HG03521 (cell line): ENCODE measurements at regions not wholly inside any gene's neighbourhood (a gene's known extent, or its start where the extent isn't known, plus 50 kb on each side); places are given as distances from the start of the nearest gene placed in this dataset.

Experiments used
- ATAC-seq: cut with Tn5 transposase; IDR thresholded peaks from one replicate; pipeline ENCODE4 v1.9.1; 2021; ENCODE audit warnings: mild to moderate bottlenecking, moderate library complexity; ENCODE audit not compliant: unreplicated experiment

DNA sequence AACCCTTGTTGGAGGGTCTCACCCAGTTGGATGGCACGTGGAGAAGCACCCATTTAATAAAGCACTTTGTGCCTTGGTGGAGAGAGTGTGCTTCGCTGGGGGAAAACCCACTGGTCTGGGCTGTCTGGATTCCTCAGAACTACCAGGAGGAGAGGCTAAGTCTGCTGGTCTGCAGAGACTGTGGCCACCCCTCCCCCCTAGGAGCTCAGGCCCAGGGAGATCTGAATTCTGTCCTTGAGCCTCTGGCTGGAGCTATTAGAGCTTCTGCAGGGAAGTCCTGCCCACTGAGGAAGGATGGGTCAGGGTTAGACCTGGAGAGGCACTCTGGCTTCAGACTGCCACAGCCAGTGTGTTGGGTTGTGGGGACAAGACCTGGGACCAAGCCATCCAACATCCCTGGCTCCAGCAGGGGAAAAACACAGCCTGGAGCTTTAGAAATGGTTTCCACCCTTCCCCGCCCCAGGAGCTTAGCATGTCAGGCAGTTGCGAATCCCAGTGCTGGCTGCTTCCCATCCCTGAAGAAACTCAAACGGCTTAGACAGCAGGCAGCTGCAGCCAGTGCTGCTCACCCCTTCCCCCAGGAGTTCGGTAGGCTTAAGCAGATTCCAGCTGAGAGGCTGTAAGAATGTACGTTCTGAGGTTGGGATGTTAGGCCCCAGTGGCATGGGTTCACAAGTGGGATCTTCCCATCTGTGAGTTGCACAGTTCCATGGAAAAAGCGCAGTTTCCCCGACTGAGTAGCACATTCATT, 288.3 kb downstream of the TGFB2 start:
- ATAC-seq: no peak

DNA sequence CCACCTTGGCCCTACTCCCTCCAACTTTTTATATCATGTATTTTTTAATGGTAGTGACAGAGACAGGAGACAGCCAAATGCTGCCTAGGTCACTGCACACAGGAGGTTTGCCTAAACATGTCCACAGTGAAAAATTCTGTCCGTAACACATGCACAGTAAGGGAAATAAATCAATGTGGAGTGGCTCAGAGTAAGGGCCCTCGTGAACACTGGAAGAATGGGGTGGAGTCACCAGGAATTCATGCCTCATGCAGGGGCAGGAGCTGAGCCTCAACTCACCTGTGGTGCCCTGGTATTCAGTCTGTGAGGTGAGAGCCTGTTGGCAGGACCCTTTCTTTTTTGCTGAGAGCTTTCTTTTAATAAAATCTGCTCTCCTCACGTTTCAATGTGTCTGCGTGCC, 289.1 kb downstream of the TGFB2 start:
- no peak for ATAC-seq

DNA sequence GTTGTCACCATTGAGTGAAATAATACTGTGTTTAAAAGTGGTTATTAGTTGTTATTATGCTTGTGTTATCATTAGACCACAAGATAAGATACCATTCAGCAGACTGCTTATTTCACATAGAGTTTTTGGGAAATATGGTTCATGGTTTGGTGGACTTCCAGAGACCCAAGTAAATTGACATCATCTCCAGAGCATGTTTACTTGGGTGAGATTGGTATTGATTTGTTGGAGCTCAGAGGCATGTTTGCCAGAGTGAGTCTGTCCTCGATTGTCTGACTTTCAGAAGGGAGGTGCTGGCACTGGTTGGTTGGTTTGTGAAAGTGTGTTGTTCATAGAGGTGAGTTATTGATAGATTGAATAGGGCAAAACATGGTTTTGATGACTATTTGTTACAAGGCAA, 291.4 kb downstream of the TGFB2 start:
- ATAC-seq: no peak

DNA sequence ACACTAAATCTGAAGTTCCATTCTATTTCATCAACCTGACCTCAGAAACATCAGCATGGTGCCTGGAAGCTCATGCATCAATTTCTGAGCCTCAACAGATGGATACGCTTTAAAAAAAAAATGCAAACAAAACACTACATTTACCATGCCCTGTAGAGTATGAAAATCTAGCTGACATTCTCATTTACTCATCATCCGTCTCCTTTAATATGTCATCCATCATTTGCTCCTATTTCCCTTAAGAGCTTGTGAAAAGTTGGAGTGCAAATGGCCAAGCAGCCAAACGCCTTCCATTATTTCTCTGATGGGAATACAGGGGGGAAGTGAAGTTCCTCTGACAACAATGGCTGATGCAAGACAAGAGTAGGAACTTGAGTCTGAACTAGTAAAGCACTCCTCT, 295.0 kb downstream of the TGFB2 start:
- ATAC-seq: no peak

DNA sequence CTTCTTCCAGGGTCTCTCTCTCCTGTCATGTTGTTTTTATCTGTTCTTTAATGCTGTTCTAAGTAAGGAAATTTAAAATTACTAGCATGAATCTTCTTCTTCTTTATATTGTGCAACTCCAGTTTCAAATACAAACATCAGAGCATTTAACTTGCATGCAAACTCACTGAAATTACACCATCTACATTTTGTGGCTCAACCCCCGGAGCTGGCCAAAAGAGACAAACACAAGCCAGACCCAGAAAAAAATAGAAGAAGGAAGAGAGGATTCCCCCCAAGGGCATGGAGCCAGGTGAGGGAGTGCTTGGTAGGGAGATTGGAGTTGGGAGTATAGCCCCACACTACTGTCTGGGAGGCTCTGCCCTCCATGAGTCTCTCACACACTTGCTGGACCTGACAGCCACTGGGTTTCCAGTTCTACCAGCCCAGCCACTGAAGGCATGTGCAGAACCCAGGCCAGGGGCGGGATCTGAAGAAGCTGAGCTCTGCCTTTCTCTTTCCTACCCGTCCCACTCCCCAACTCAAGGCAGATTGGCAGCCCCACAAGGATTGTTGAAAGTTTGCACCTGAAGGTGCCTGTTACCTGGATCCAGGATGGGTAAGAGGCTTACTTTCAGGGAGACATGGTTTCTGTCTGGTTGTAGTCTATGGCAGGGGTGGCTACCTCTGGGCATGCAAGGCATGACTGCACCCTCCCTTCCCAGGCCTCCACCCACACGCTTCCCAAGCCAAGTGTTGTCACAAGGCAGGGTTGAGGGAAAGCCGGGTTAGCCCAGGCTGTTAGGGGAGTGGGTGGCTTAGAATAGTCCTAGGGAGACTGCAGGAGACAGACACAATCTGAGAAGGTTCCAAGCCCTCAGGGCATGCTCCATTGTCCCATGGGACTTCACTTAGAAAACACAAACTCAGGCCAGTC, 297.2 kb downstream of the TGFB2 start:
- no peak for ATAC-seq

DNA sequence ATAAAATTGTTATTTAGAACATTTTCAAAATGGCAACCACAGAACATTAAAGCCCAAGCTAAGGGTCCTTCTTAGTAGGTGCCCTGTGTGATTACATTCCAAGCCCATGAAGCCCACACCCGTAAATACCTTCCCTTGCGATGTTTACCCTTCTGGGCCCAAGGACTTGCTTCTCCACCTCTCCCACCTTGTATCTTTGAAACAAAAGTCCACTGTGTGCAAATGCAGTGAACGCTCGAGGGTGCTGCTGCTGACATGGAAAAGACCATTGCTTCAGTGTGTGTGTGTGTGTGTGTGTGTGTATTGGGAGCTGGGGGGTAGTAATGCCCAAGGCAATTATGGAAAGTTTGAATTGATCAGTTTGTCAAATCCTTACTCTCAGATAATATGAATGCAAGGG, 298.1 kb downstream of the TGFB2 start:
- no peak for ATAC-seq

DNA sequence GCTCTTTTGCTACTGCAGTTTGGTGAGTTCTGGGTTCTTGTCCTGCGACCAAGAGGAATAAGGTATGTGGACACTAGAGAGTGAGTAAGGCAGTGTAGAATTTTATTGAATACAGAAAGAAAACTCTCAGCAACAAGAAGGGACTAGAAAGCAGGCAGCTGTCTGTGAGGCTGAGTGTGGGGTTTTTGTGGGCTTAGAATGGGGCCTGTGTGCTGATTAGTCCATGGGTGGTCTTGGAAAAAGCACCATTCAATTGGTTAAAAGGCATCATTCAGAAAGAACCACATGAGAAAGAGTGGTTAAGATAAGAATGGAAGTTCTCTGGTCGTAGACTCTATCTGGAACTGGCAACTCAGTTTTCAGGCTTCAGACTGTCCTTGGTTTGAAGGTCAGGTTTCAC, 298.8 kb downstream of the TGFB2 start:
- ATAC-seq: no peak

DNA sequence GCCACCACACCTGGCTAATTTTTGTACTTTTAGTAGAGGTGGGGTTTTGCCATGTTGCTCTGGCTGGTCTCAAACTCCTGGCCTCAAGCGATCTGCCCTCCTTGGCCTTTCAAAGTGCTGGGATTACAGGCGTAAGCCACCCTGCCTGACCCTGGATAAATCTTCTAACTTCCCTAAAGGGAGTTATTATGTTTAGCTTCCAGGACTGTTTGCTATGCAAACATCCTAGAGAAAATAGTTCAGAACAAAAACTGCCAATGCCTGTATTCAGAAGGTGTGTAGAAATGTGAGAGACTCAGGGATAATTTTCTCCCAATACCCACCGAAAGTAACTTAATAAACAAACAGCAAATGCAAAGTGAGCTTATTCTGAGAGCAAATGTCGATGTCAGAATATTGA, 301.2 kb downstream of the TGFB2 start:
- ATAC-seq: no peak

DNA sequence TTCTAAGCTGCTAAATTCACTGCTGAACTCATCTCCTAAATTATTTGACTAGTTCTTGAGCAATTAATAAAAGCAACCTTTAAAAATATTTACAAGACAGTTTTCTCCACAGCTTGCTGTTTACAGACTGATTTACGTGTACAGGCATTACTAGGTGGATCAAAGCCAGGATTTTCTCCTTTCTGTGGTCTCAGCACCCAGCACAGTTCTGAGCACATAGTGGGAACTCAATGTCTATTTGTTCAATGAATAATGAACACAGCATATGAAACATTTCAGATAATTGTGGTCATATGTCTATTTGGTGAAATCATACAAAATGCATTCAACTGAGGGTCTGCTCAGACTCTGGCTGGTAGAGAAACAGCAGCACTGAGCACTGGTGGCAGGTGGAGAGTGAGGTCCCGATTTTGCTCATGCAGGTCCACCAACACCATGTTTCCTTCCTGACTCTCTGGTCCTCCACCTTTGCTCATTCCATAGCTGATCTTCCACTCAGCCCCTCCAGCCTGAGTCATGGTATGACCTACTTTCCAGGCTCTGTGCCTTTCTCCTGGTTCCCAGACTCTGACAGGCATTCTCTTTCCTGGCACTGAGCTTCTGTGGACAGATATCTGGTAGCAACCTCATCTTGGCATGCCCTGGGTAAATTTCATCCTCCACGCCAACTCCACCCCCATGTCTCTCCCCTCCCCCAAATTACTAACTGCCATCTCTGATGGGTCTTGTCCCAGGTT, 311.3 kb downstream of the TGFB2 start:
- no peak for ATAC-seq

DNA sequence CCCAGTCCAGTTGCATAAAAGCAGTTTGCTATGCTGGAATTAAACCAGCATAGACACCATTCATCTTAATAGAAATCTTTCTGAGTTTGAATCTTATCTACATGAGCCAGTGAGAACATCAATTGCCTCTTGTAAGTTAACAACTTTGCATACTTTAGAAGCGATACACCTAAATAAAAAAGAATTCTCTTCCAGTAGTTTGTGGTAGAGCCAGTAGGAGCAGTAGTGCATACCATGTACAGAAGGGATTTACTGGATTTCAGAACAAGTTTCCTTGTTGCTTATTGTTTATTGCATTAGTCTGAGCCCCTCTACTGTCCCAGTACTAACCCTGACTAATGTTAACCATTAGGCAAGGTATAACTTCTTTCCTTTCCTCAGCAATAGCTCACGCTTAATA, 313.1 kb downstream of the TGFB2 start:
- ATAC-seq: no peak

DNA sequence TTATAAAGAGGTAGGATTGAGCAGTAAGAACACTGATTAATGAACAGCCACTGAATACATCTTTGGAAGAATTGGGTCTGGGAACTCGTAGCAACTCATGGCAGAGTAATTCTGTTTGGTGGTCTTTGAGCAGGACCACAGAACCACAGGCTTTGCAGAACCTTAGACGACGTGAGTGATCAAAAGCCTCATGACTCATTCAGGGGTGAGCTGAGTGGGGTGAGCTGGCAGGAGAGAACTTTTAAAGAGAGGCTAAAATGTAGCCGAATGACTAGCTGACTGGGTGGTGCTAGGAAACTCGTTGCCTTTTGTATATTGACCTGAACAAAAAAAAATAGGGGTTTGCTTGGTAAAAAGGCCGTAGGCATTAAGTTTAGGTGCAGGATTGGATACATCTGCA, 313.8 kb downstream of the TGFB2 start:
- ATAC-seq: no peak

DNA sequence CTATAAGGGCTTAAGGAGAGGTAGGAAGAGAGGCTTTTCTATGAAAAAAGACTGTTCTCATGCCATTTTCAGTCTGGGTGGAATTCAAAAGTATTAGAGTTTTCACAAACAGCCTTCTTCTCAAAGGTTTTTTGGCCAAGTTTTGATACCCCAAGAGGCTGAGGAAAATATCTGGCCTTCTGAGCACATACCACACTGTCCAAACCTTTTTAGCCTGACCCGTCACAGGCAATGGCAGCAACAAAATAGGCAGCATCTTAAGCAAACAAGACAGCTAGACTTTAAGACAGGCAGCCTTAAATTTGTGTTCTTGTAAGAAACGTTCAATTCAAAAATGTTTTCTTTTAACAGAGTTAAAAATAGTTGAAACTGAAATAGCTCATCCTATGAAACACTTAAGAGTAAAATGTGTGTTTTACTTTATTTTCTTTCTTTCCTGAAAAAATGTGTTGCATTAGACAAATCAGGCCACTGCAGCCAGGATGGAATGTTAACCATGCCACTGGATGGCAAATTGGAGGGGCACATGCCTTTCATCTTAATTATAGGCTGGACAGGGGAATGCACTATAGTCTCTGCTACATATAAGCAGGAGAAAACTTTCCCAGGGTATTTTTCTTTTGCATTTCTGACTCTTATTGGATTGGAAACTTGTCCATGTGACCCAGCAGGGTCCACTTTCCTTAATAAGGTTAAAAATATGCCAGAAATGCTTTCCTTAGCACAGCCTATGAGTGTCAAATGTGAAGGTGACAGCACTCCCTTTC, 315.0 kb downstream of the TGFB2 start:
- no peak for ATAC-seq

DNA sequence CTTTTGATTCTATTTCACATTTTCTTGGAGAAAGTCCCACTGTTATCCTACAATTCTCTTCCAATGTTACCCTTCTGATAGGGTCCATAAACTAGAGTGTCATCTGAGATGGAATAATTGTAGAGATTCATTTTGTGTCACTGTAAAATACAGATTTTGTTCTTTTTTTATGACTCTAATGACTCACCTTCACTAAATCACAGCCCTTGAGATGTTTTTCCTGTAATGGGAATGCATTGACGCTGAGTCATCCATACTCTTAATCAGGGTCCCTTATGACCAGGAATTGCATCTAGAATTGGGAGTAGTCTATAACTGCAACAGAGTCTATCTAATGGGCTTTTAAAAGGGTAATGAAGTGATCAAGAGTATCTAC, 315.5 kb downstream of the TGFB2 start:
- no peak for ATAC-seq

DNA sequence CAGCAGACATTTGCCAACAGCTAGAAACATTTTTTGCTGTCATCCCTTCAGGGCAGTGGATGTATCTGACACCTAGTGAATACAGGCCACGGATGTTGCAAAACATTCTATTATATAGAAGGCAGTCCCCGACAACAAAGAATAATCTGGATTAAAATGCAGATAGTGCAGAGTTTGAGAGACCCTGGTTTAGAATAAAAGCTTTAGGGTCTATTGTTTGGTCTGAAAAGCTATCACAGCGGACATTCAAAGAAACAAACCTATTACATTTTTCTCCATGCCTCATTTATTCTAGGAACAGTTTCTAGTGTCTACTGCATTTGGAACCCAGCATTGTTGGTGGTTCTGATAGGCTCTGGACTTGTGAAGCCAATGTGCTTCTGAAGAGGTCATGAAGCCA, 316.3 kb downstream of the TGFB2 start:
- ATAC-seq: no peak

DNA sequence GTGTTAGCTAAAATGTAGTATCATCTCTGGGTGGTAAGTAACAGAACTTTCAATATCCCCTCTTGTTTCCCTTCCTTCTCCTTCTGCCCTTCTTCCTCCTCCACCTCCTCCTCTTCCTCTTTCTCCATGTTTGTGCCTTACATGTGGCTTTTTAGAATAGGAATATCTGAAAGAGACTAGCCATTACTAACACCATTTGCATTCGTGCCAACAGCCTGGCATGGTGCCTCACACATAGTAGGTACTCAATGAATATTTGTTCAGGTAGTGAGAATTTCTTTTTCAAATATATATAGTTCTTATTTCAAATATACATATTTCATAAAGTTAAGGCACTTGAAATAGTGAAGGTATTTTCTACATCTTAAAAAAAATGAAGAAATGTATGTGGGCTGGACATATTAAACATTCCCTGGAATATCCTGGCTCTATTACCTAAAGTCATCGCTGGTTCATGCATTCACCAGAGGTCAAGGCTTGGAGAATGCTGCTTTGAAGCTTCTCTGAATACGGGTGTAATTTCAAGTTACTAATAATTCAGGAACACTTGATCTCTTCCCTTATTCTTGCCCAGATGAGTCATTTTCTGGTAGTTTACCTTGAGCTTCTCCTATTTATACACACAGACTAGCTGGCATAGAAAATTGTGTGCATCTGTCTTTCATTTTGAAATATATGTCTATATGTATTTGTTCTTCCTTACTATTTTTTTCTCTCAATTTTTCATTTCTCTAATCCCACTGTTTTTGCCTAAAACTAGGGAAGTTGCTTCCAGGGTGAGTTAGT, 319.4 kb downstream of the TGFB2 start:
- no peak for ATAC-seq

DNA sequence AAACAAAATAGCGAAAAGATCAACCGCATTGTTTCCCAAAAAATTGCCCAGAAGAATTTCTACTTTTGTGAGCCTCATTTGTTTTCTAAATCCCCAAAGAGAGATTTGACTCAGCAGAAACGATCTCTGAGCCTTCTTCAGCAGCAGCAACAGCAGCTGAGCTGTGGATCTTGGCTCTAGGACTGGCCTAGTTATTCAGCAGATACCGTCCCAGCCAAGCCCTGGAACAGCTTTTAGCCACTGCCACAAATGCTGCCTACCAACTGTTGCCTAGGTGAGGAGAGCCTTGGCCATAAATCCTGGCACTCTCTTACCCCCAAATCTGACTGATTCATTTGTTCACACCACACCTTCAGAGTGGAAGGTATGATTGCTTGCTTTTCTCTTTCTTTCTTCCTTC, 320.1 kb downstream of the TGFB2 start:
- ATAC-seq: no peak

DNA sequence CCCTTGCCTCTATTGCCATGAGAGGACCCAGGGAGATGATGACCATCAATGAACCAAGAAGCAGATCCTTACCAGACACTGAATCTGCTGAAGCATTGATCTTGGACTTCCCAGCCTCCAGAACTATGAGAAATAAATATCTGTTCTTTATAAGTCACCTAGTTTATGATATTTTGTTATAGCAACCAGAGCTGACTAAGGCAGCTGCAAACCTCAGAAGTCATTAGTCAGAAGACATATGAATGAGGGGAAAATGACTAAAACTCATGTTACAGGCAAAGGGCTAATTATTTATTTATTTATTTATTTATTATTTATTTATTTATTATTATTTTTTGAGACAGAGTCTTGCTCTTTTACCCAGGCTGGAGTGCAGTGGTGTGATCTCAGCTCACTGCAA, 321.1 kb downstream of the TGFB2 start:
- no peak for ATAC-seq

DNA sequence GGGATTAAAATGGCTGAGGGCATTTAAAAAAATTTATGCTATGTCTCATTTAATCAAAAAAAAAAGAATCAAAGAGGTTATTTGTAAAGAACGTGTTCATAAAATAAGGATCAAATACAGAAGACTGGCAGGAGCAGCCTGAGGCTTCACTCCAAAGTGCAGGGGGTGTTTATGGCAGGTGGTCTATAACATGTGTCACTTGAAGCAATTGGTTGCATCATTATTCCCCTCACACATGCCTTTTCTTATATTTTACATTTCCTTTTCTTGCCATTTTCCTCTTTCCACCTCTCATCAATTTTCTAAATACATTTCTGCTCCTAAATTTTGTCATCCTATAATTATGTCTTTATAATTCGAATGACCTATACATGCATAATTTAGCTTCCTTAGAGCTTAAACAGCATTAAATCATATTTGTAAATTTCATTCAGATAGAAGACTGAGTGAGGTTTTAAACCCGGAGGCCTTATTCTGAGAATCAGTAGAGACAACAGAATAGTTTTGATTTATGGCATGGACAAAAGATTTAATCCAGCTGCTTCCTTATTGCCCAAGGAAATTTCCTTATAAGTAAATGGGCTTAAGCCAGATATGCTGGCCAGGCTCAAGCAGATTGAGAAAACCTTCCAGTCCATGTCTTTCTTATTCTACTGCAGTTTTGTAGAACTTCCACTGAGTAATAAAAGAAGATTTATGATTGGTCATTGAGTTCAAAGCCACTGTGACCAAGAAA, 322.8 kb downstream of the TGFB2 start:
- ATAC-seq: no peak

DNA sequence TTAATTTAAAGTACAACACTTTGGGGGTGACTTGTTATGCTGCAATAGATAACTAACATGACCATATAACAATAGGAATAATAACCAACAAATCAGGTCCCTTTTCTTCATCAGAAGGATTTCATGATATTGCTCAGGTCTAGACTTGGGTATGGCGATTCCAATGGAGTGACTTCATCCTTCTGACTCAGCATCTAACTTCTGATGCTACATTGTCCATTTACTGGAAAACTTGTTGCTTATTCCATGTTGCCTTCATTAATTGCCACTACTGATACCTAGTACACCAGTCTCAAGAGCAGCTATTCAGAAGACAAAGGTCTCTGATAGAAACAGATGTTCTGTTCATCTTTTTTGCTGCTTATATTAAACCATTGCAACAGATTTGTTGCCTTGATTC, 324.3 kb downstream of the TGFB2 start:
- ATAC-seq: no peak
